CD14-positive monocyte (primary cell): ENCODE measurements at regions not wholly inside any gene's neighbourhood (a gene's known extent, or its start where the extent isn't known, plus 50 kb on each side); places are given as distances from the start of the nearest gene placed in this dataset.

Source experiments
- DNase-seq, 3 donors: peaks; one replicate each; pipeline ENCODE4 v3.0.0-alpha.2; 2011 to 2022
- H2AFZ ChIP-seq: 2 replicates; pipeline ENCODE4 v1.6.0; 2012; ENCODE audit warnings: mild to moderate bottlenecking, low read depth, low read length, inconsistent platforms; ENCODE audit not compliant: insufficient read depth, poor library complexity, severe bottlenecking
- H3K27ac ChIP-seq, 2 donors: 1 replicate in 1 of 2; 2 replicates in 1 of 2; pipeline ENCODE4 v1.5.1; 2012 to 2013; ENCODE audit warnings: low read length in 2 of 2, control low read depth in 1 of 2, inconsistent platforms in 1 of 2, low read depth in 1 of 2, mild to moderate bottlenecking in 1 of 2
- H3K27me3 ChIP-seq, 2 donors: one replicate each; pipeline versions ENCODE4 v1.6.0 to v1.6.1; 2011 to 2013; ENCODE audit warnings: low read length in 2 of 2; ENCODE audit not compliant: control insufficient read depth in 2 of 2, insufficient read depth in 2 of 2
- H3K36me3 ChIP-seq, 2 donors: replicated peaks in 1 of 2; 1 replicate in 1 of 2; 2 replicates in 1 of 2; pipeline versions ENCODE4 v1.5.1 to v1.6.1; 2012 to 2013; ENCODE audit warnings: low read length in 2 of 2, control low read depth in 1 of 2, inconsistent platforms in 1 of 2, mild to moderate bottlenecking in 1 of 2; ENCODE audit not compliant: insufficient read depth in 2 of 2, control insufficient read depth in 1 of 2
- H3K4me1 ChIP-seq, 2 donors: 1 replicate in 1 of 2; 2 replicates in 1 of 2; pipeline versions ENCODE4 v1.5.1 to v1.6.1; 2012 to 2013; ENCODE audit warnings: low read length in 2 of 2, control low read depth in 1 of 2, inconsistent platforms in 1 of 2, mild to moderate bottlenecking in 1 of 2, moderate library complexity in 1 of 2; ENCODE audit not compliant: insufficient read depth in 2 of 2, control insufficient read depth in 1 of 2
- H3K4me2 ChIP-seq: replicated peaks from 2 replicates; pipeline ENCODE3; 2012; ENCODE audit warnings: low read length, moderate library complexity, mild to moderate bottlenecking; ENCODE audit not compliant: poor library complexity, severe bottlenecking; ENCODE audit errors: extremely low read depth
- H3K4me3 ChIP-seq, 3 experiments: fragments of 200-600 bp in 1 of 3; sonication (generic) in 1 of 3; replicated peaks in 1 of 3; 1 replicate in 2 of 3; 2 replicates in 1 of 3; pipeline ENCODE4 v1.5.1; 2011 to 2013; ENCODE audit warnings: low read length in 3 of 3, mild to moderate bottlenecking in 3 of 3, control low read depth in 2 of 3, low read depth in 2 of 3, inconsistent platforms in 1 of 3, moderate library complexity in 1 of 3
- H3K79me2 ChIP-seq: 2 replicates; pipeline ENCODE4 v1.6.0; 2012; ENCODE audit warnings: mild to moderate bottlenecking, control low read depth, inconsistent platforms, low read length, moderate library complexity; ENCODE audit not compliant: insufficient read depth
- H3K9ac ChIP-seq: 2 replicates; pipeline ENCODE4 v1.6.0; 2017; ENCODE audit warnings: low read length, mild to moderate bottlenecking; ENCODE audit not compliant: insufficient read depth, poor library complexity, severe bottlenecking
- H3K9me3 ChIP-seq, 2 donors: replicated peaks in 1 of 2; 1 replicate in 1 of 2; 2 replicates in 1 of 2; pipeline versions ENCODE4 v1.5.1 to v1.6.1; 2012 to 2013; ENCODE audit warnings: low read length in 2 of 2, control low read depth in 1 of 2; ENCODE audit not compliant: control insufficient read depth in 1 of 2, insufficient read depth in 1 of 2
- H4K20me1 ChIP-seq: 2 replicates; pipeline ENCODE4 v1.6.0; 2012; ENCODE audit warnings: mild to moderate bottlenecking, low read length, control low read depth, moderate library complexity; ENCODE audit not compliant: insufficient read depth
- H3K27ac Mint-ChIP-seq, 7 donors: one replicate each; pipeline ENCODE4 v1.8.0; 2020; ENCODE audit warnings: mild to moderate bottlenecking in 7 of 7, mixed read lengths in 7 of 7, moderate library complexity in 6 of 7, inconsistent platforms in 2 of 7
- H3K27me3 Mint-ChIP-seq, 3 donors: one replicate each; pipeline ENCODE4 v1.8.0; 2021 to 2022; ENCODE audit warnings: low read depth in 3 of 3, mild to moderate bottlenecking in 3 of 3, mixed read lengths in 3 of 3, moderate library complexity in 3 of 3, inconsistent platforms in 1 of 3
- H3K36me3 Mint-ChIP-seq, 2 donors: one replicate each; pipeline ENCODE4 v1.8.0; 2020; ENCODE audit warnings: mixed read lengths in 2 of 2, inconsistent platforms in 1 of 2, mild to moderate bottlenecking in 1 of 2
- H3K4me1 Mint-ChIP-seq: one replicate; pipeline ENCODE4 v1.8.0; 2020; ENCODE audit warnings: mild to moderate bottlenecking, mixed read lengths
- H3K4me3 Mint-ChIP-seq, 2 donors: one replicate each; pipeline ENCODE4 v1.8.0; 2020; ENCODE audit warnings: mild to moderate bottlenecking in 2 of 2, mixed read lengths in 2 of 2, moderate library complexity in 1 of 2
- H3K9me3 Mint-ChIP-seq, 7 donors: one replicate each; pipeline ENCODE4 v1.8.0; 2020 to 2022; ENCODE audit warnings: mixed read lengths in 7 of 7, mild to moderate bottlenecking in 6 of 7, moderate library complexity in 6 of 7, inconsistent platforms in 2 of 7
- CTCF ChIP-seq: fragments of 200-600 bp; IDR thresholded peaks from one replicate; pipeline ENCODE4 v1.8.0; 2022; ENCODE audit warnings: antibody characterized with exemption, mild to moderate bottlenecking
- WGBS: methylation state at CpG from one replicate; pipeline ENCODE4 v1.1.5; 2013; ENCODE audit warnings: missing lambda C conversion rate; ENCODE audit not compliant: insufficient coverage; 5-methylcytosine and 5-hydroxymethylcytosine counted together
- intact Hi-C, 2 donors: fragments of 100-400 bp; cut with micrococcal nuclease; formaldehyde crosslinking; loops; one replicate each; pipeline versions ENCODE4 v1.15.0 to v1.15.1; 2023

- peaks cover 14 to 26% of the 10 kb centered on the region in 2 donors for H3K4me1 ChIP-seq
- peak overlapping the region in 1 of 2 donors; percentile 23 for H3K27ac ChIP-seq
- peaks cover 0 to 3% (median 0%) of the 10 kb centered on the region in 7 donors for H3K9me3 Mint-ChIP-seq
- no peak for TF ChIP-seq CTCF
- H3K4me3 ChIP-seq: no peak overlapping the region
- H3K36me3 ChIP-seq: peaks cover 2 to 24% of the 10 kb centered on the region in 2 donors
- H2AFZ ChIP-seq: no peak overlapping the region
- intact Hi-C loops: no loop called here
- peak overlapping the region in 6 of 7 donors; percentile 7 to 75 (median 52) for H3K27ac Mint-ChIP-seq
- no peak overlapping the region for H3K4me2 ChIP-seq
- peaks cover 100% of the 10 kb centered on the region for H3K79me2 ChIP-seq
- no peak for DNase-seq
- peaks cover 6 to 27% of the 10 kb centered on the region in 2 donors for H3K36me3 Mint-ChIP-seq
- peaks cover 0 to 2% (median 0%) of the 10 kb centered on the region in 3 donors for H3K27me3 Mint-ChIP-seq
- H4K20me1 ChIP-seq: peaks cover 100% of the 10 kb centered on the region
- H3K4me1 Mint-ChIP-seq: peaks cover 44% of the 10 kb centered on the region
- no peak overlapping the region for H3K9ac ChIP-seq
- H3K9me3 ChIP-seq: no peaks in the 10 kb centered on the region
- no peaks in the 10 kb centered on the region for H3K27me3 ChIP-seq
- no CpG with 5 or more reads among the region's 1 CpG for WGBS
- no peak overlapping the region for H3K4me3 Mint-ChIP-seq
These were observed 89.2 kb downstream of the KCNRG start for GRCh38 chr13:50104493-50104892.

GRCh38 chr13:50106559-50106958 lies 91.3 kb downstream of the KCNRG start:
- Histone ChIP-seq H3K4me2 (peak overlapping the region; percentile 2), H3K27ac (peak overlapping the region in 1 of 2 donors; percentile 68), H2AFZ (no peak overlapping the region), H3K4me3 (peak overlapping the region in 1 of 3 experiments; percentile 4), H3K27me3 (no peaks in the 10 kb centered on the region), H3K9me3 (no peaks in the 10 kb centered on the region), H3K36me3 (peaks cover 6 to 33% of the 10 kb centered on the region in 2 donors), H3K9ac (no peak overlapping the region), H3K4me1 (peaks cover 20 to 44% of the 10 kb centered on the region in 2 donors), H3K79me2 (peaks cover 100% of the 10 kb centered on the region), H4K20me1 (peaks cover 100% of the 10 kb centered on the region)
- H3K4me1 Mint-ChIP-seq: peaks cover 58% of the 10 kb centered on the region
- peaks cover 0 to 2% (median 0%) of the 10 kb centered on the region in 3 donors for H3K27me3 Mint-ChIP-seq
- TF ChIP-seq CTCF: no peak
- intact Hi-C loops: no loop called here
- H3K36me3 Mint-ChIP-seq: peaks cover 12 to 30% of the 10 kb centered on the region in 2 donors
- H3K27ac Mint-ChIP-seq: peak overlapping the region; percentile 75 to 98 (median 86)
- H3K4me3 Mint-ChIP-seq: peak overlapping the region in 1 of 2 donors; percentile 83
- DNase-seq: peak in 1 of 3 donors; percentile 40
- no peaks in the 10 kb centered on the region for H3K9me3 Mint-ChIP-seq
- no CpG with 5 or more reads among the region's 1 CpG for WGBS
